ENCODE measurements at regions not wholly inside any gene's neighbourhood (a gene's known extent, or its start where the extent isn't known, plus 50 kb on each side); places are given as distances from the start of the nearest gene placed in this dataset.

GRCh38 chr4:38308728-38309311, 348.6 kb downstream of the PTTG2 start:
- DNase-seq (ENCODE audit: low read depth), result no peak
- H3K4me3 ChIP-seq (ENCODE audit: low read depth, low read length), result no peak overlapping the region
- no peak for TF ChIP-seq CTCF (conservative IDR thresholded peaks at IDR 0.05; ENCODE audit: low read depth, low read length)

- DNase-seq (ENCODE audit: low read depth), result no peak
- TF ChIP-seq CTCF (conservative IDR thresholded peaks at IDR 0.05; ENCODE audit: low read depth, low read length), result no peak
- no peak overlapping the region for H3K4me3 ChIP-seq (ENCODE audit: low read depth, low read length)
Measured at GRCh38 chr4:38309471-38309870, 349.3 kb downstream of the PTTG2 start.

- no peak overlapping the region for H3K4me3 ChIP-seq (ENCODE audit: low read depth, low read length)
- no peak for TF ChIP-seq CTCF (conservative IDR thresholded peaks at IDR 0.05; ENCODE audit: low read depth, low read length)
- DNase-seq (ENCODE audit: low read depth), result no peak
Measured at GRCh38 chr4:38310446-38311043, 350.3 kb downstream of the PTTG2 start.

GRCh38 chr4:38311495-38312126, 351.4 kb downstream of the PTTG2 start:
- DNase-seq (ENCODE audit: low read depth), result no peak
- H3K4me3 ChIP-seq (ENCODE audit: low read depth, low read length), result no peak overlapping the region
- TF ChIP-seq CTCF (conservative IDR thresholded peaks at IDR 0.05; ENCODE audit: low read depth, low read length), result no peak

- no peak overlapping the region for H3K4me3 ChIP-seq (ENCODE audit: low read depth, low read length)
- no peak for TF ChIP-seq CTCF (conservative IDR thresholded peaks at IDR 0.05; ENCODE audit: low read depth, low read length)
- DNase-seq (ENCODE audit: low read depth), result no peak
Measured at GRCh38 chr4:38313175-38313574, 350.8 kb upstream of the KLF3 start.

GRCh38 chr4:38313999-38314561, 349.9 kb upstream of the KLF3 start:
- no peak for TF ChIP-seq CTCF (conservative IDR thresholded peaks at IDR 0.05; ENCODE audit: low read depth, low read length)
- DNase-seq (ENCODE audit: low read depth), result no peak

More at GRCh38 chr4:38313999-38314561, 349.9 kb upstream of the KLF3 start:
- no peak overlapping the region for H3K4me3 ChIP-seq (ENCODE audit: low read depth, low read length)
